ENCODE measurements at regions not wholly inside any gene's neighbourhood (a gene's known extent, or its start where the extent isn't known, plus 50 kb on each side); places are given as distances from the start of the nearest gene placed in this dataset.

DNA sequence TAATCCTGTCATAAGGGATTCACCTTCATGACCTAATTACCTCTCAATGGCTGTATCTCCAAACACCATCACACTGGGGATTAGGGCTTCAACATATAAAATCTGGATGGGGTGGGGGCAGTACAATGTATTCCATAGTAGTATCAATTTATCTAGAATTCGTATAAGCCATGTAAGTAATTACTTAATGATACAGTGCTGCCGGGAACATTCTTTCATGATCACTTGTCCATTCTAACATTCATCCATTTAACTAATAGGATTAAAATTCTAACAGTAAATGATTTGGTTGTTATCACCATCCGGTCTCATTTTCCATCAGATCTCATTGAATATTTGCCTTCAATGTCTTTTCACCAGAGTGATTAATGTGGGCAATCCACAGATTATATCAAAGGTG is 1620.9 kb upstream of the TENM3 start:
- Mint-ChIP-seq H3K27ac (ENCODE audit: unreplicated experiment) (no peak overlapping the region), H3K36me3 (ENCODE audit: low read depth, unreplicated experiment) (no peaks in the 10 kb centered on the region), H3K4me1 (ENCODE audit: low read depth, unreplicated experiment) (peaks cover 7% of the 10 kb centered on the region), H3K9me3 (ENCODE audit: unreplicated experiment) (no peaks in the 10 kb centered on the region), H3K27me3 (ENCODE audit: low read depth, unreplicated experiment) (no peaks in the 10 kb centered on the region), H3K4me3 (ENCODE audit: unreplicated experiment) (no peak overlapping the region)
- H3K4me2 ChIP-seq (ENCODE audit: low read length), result no peak overlapping the region
- no peaks in the 10 kb centered on the region for H3K9me3 ChIP-seq (ENCODE audit: insufficient read depth, low read depth, low read length)
- DNase-seq (ENCODE audit: low read depth), result no peak
- H3K4me1 ChIP-seq (ENCODE audit: insufficient read depth, low read length), result no peaks in the 10 kb centered on the region
- no peak overlapping the region for H3K9ac ChIP-seq (ENCODE audit: low read length)
- TF ChIP-seq, protein P1, sequence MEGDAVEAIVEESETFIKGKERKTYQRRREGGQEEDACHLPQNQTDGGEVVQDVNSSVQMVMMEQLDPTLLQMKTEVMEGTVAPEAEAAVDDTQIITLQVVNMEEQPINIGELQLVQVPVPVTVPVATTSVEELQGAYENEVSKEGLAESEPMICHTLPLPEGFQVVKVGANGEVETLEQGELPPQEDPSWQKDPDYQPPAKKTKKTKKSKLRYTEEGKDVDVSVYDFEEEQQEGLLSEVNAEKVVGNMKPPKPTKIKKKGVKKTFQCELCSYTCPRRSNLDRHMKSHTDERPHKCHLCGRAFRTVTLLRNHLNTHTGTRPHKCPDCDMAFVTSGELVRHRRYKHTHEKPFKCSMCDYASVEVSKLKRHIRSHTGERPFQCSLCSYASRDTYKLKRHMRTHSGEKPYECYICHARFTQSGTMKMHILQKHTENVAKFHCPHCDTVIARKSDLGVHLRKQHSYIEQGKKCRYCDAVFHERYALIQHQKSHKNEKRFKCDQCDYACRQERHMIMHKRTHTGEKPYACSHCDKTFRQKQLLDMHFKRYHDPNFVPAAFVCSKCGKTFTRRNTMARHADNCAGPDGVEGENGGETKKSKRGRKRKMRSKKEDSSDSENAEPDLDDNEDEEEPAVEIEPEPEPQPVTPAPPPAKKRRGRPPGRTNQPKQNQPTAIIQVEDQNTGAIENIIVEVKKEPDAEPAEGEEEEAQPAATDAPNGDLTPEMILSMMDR (IDR thresholded peaks at IDR 0.05; ENCODE audit: insufficient read depth, low read depth, low read length), result no peak
- no peak for TF ChIP-seq EZH2 (IDR thresholded peaks at IDR 0.05; ENCODE audit: insufficient read depth, low read length)
- H3K27ac ChIP-seq (ENCODE audit: low read depth, low read length), result no peak overlapping the region
- H2AFZ ChIP-seq (ENCODE audit: low read depth, low read length), result no peak overlapping the region
- no peaks in the 10 kb centered on the region for H3K79me2 ChIP-seq (ENCODE audit: insufficient read depth, low read length)
- no peaks in the 10 kb centered on the region for H4K20me1 ChIP-seq (ENCODE audit: insufficient read depth, low read length)
- no peak for FAIRE-seq
- H3K4me3 ChIP-seq (ENCODE audit: insufficient read depth, low read depth, low read length), result no peak overlapping the region
- H3K27me3 ChIP-seq (ENCODE audit: insufficient read depth, low read length), result no peaks in the 10 kb centered on the region
- H3K36me3 ChIP-seq (ENCODE audit: insufficient read depth, low read length), result no peaks in the 10 kb centered on the region

DNA sequence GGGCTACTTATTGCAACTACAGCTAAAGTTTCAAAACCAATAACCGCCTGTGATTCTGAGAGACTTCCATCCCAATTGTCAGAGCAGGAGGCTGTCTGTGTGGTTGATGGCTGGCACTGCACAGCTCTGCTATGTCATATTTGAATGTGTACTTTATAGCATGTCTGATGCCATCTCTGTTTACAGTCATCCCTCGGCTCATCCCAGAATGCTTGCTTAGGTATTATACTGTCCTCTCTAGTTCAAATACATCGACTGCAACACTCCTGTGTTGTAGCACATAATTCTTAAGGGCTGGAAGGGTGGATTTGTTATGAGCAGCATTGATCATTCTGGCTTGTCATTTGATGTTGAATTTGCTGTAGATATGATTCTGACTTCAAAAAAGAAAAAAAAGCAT is 1617.5 kb upstream of the TENM3 start:
- no peak overlapping the region for H3K4me3 ChIP-seq (ENCODE audit: insufficient read depth, low read depth, low read length)
- H3K9me3 ChIP-seq (ENCODE audit: insufficient read depth, low read depth, low read length), result no peaks in the 10 kb centered on the region
- no peak overlapping the region for H3K9ac ChIP-seq (ENCODE audit: low read length)
- DNase-seq (ENCODE audit: low read depth) (no peak), FAIRE-seq (no peak)
- H3K4me2 ChIP-seq (ENCODE audit: low read length), result no peak overlapping the region
- no peak overlapping the region for H2AFZ ChIP-seq (ENCODE audit: low read depth, low read length)
- no peak overlapping the region for H3K27ac ChIP-seq (ENCODE audit: low read depth, low read length)
- H3K4me1 ChIP-seq (ENCODE audit: insufficient read depth, low read length), result no peaks in the 10 kb centered on the region
- Mint-ChIP-seq H3K27ac (ENCODE audit: unreplicated experiment) (no peak overlapping the region), H3K36me3 (ENCODE audit: low read depth, unreplicated experiment) (no peaks in the 10 kb centered on the region), H3K4me3 (ENCODE audit: unreplicated experiment) (no peak overlapping the region), H3K4me1 (ENCODE audit: low read depth, unreplicated experiment) (no peaks in the 10 kb centered on the region), H3K27me3 (ENCODE audit: low read depth, unreplicated experiment) (no peaks in the 10 kb centered on the region), H3K9me3 (ENCODE audit: unreplicated experiment) (no peaks in the 10 kb centered on the region)
- H3K36me3 ChIP-seq (ENCODE audit: insufficient read depth, low read length), result no peaks in the 10 kb centered on the region
- no peaks in the 10 kb centered on the region for H3K79me2 ChIP-seq (ENCODE audit: insufficient read depth, low read length)
- H3K27me3 ChIP-seq (ENCODE audit: insufficient read depth, low read length), result no peaks in the 10 kb centered on the region
- no peaks in the 10 kb centered on the region for H4K20me1 ChIP-seq (ENCODE audit: insufficient read depth, low read length)
- TF ChIP-seq, protein P1 (IDR thresholded peaks at IDR 0.05; ENCODE audit: insufficient read depth, low read depth, low read length), result no peak
- TF ChIP-seq EZH2 (IDR thresholded peaks at IDR 0.05; ENCODE audit: insufficient read depth, low read length), result no peak

DNA sequence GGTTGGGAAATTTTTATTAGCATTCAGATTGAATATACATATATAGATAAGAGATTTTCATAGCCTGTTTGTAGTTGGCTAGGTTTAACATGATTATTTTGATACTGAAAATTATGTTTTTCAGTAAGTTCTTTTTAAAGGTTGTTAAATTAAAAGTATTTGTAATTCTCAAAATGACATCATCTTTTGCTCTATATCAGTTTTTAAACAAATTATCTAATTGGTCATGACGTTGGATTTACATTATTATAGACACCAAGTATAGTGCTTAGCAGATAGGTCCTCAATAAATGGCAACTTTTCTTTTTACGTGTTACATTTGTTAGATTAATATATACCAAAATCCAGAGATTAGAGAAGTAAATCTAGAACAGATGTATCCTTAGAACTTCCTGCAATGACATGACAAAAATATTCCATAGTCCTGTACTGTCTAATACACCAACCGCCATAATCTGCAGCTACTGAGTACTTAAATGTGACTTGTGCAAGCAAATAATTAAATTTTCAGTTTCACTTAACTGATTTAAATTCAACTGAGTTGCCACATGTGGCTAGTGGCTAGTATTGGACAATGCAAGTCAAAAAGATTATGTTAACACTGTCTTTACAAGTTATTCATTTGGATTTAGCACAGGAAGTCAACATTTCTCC is 1613.1 kb upstream of the TENM3 start:
- DNase-seq (ENCODE audit: low read depth), result no peak
- Mint-ChIP-seq H3K36me3 (ENCODE audit: low read depth, unreplicated experiment) (no peaks in the 10 kb centered on the region), H3K9me3 (ENCODE audit: unreplicated experiment) (no peaks in the 10 kb centered on the region), H3K27ac (ENCODE audit: unreplicated experiment) (no peak overlapping the region), H3K4me1 (ENCODE audit: low read depth, unreplicated experiment) (no peaks in the 10 kb centered on the region), H3K4me3 (ENCODE audit: unreplicated experiment) (no peak overlapping the region), H3K27me3 (ENCODE audit: low read depth, unreplicated experiment) (no peaks in the 10 kb centered on the region)
- H4K20me1 ChIP-seq (ENCODE audit: insufficient read depth, low read length), result no peaks in the 10 kb centered on the region
- H3K79me2 ChIP-seq (ENCODE audit: insufficient read depth, low read length), result no peaks in the 10 kb centered on the region
- no peak overlapping the region for H2AFZ ChIP-seq (ENCODE audit: low read depth, low read length)
- H3K4me2 ChIP-seq (ENCODE audit: low read length), result no peak overlapping the region
- no peaks in the 10 kb centered on the region for H3K36me3 ChIP-seq (ENCODE audit: insufficient read depth, low read length)
- H3K9ac ChIP-seq (ENCODE audit: low read length), result no peak overlapping the region
- no peaks in the 10 kb centered on the region for H3K9me3 ChIP-seq (ENCODE audit: insufficient read depth, low read depth, low read length)
- H3K4me1 ChIP-seq (ENCODE audit: insufficient read depth, low read length), result peaks cover under 1% of the 10 kb centered on the region
- no peak for FAIRE-seq
- no peak overlapping the region for H3K4me3 ChIP-seq (ENCODE audit: insufficient read depth, low read depth, low read length)
- no peak overlapping the region for H3K27ac ChIP-seq (ENCODE audit: low read depth, low read length)
- no peaks in the 10 kb centered on the region for H3K27me3 ChIP-seq (ENCODE audit: insufficient read depth, low read length)
- no peak for TF ChIP-seq EZH2 (IDR thresholded peaks at IDR 0.05; ENCODE audit: insufficient read depth, low read length)
- TF ChIP-seq, protein P1 (IDR thresholded peaks at IDR 0.05; ENCODE audit: insufficient read depth, low read depth, low read length), result no peak
